HG02623 (cell line): ENCODE measurements at regions not wholly inside any gene's neighbourhood (a gene's known extent, or its start where the extent isn't known, plus 50 kb on each side); places are given as distances from the start of the nearest gene placed in this dataset.

Source experiments
- ATAC-seq: cut with Tn5 transposase; IDR thresholded peaks from one replicate; pipeline ENCODE4 v1.9.1; 2021; ENCODE audit warnings: moderate library complexity; ENCODE audit not compliant: unreplicated experiment

DNA sequence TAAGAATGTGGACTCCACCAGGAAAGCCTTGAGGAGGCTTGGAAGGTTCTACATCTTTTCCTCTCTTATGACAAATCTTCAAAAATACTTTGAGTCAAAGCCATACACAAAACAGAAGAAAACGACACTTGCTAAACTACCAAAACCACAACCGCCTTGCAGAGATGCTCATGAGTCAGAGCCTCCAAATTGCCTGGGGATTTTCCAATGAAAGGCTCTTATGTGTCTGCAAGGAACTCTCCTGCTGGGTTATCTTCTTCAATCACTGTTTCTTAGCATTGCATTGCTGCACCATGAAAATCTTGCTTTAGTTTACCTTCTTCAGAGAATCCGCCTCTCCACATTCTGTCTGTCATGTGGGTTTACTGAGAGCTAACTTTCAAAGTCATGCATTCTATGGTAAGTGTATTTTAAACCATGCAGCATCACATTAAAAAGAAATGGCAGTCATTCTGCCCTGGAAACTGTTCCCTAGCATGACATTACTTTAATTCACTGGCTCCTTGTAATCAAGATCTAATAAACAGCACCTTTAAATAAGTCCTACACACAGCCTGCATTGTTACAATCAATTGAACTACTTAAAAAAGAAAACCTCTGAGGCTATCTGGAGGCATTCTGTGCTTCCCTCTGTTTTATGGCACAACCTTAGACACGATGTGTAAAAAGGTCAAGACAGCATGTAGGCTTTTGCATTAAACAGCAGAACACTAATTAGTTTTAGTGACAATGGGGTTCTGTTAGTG is 210.0 kb upstream of the FOXD3 start:
- ATAC-seq = no peak

DNA sequence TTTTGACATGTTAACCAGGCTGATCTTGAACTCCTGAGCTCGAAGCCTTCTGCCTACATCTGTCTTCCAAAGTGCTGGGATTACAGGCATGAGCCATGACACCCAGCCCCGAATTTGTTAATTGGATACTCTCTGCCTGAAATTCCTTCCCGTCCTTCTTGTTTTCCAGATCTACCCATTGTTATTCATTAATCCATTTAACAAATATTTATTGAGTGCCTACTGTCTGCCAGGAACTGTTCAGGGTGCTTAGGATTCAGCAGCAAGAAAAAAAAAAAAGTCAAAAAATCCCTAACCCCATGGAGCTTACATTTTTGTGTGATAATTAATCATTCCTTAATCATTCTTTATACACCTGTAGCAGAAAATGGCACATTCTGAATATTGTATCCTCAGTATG is 206.8 kb upstream of the FOXD3 start:
- ATAC-seq = no peak

DNA sequence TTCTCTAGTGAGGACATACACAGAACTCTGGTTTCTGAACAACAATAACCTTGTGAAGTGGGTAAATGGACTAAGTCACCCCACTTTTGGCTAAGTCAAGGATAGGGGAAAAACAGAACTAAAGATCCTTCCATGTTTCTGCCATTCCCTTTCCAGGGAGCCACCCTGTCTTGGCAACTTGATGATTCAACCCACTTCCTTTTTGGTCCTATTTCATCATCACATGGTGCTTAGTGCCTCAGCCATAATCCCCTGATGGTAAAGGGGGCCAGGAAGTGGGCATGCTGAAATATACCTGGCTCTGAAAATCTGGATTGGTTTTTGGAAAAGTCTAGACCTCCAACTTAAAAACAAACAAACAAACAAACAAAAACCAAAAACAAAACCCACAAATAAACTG is 206.4 kb upstream of the FOXD3 start:
- no peak for ATAC-seq

DNA sequence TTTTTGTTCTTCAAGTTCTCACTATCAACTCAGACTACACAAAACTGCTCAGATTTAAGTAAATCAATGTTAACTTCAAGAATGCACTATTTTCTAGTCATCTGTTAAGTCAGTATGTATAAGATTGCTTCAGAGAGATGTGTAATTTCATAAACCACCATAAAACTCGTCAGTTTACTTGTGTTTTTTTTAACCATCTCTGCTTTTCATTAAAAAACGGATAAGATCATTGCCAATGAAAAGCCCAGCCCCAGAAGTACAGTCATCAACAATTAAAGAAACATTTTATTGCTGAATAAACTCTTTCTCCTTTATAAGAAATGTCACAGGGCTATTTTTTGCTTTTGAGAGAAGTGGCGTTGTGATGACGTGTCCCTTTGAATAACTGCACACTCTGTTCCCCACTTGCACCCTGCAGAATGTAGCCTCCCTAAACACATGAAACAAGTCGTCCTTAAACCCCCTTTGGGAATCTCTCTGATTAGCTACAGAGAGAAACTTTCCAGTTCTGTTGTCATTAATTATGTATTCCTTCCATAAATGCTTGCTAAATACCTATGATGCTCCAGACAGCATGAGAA is 202.7 kb upstream of the FOXD3 start:
- ATAC-seq = no peak

DNA sequence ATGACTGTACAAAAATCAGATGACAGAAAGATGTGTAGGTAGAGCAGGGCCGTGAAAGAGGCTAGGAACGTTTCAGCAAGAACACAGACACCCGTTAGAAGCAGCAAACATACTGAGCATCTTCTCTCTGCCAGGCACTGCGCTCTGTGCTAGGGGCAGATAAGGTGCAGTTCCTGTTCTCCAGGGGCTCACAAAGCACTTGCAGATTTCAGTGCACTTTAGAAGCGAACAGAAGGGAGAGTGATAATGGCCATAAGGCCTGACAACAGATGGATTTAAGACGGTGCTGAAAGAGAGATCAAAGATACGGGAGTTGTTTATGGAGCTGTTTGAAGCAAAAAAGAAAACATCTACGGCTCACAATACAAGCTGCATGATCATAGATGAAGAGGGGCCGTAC is 200.3 kb upstream of the FOXD3 start:
- no peak for ATAC-seq

DNA sequence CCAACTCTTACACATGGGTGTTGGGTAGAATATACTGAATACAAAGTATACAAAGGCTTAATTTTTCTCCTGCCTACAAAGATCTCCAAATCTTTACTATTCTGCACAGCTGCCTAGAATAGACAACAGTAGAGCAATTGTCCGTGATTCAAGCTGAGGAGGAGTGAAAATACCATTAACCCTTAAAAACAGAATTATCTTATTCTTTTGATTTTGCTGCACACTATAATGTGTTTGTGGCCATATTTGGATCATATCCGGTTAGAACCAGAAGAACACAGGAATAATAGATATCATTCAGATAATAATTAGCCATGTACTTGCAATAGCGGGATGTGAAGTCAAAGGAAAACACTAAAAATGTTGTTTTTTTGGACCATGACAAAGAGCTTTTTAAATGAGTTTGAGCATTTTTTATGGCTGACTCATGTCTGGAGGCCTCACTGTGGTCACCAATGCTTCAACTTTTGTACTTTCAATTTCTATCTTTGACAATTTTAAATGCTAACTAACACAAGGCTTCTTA is 197.6 kb upstream of the FOXD3 start:
- peak; percentile 83 for ATAC-seq

DNA sequence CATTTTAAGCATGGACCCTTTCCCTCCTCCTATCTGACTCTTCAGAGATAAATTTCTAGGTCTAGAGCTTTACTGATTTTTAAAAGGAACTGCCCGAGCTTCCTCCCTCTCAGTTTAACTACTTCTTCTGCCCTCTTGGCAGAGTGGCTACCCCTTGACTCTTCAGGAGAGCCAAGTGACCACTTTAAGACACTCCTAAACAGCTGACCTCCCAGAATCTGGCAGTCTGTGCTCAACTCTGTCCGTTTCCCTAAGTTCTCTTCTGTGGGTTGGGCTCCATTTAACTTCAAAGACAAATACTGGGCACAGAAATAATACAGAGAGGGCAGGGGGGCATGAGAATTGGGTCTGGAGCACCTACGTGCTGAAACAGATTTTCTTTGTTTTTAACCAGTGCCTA is 196.3 kb upstream of the FOXD3 start:
- ATAC-seq = no peak

DNA sequence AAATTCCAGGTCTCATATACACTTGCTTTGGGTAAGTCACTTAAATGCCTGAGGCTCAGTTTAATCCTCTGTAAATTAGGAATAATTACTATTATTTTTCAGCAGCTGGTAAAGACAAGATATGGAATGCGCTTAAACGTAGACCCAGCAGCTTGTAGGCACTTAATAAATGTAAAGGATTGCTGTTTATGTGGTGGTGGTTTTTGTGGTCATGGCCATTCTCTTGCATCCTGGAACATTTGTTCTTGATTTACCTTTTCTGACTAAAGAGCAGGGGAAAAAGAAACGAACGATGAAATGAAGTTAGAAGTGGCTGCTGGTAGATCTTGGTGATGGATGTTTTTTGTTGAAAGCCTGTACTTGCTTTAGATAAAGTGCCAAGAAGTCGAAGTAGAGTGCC is 195.0 kb upstream of the FOXD3 start:
- ATAC-seq = no peak

DNA sequence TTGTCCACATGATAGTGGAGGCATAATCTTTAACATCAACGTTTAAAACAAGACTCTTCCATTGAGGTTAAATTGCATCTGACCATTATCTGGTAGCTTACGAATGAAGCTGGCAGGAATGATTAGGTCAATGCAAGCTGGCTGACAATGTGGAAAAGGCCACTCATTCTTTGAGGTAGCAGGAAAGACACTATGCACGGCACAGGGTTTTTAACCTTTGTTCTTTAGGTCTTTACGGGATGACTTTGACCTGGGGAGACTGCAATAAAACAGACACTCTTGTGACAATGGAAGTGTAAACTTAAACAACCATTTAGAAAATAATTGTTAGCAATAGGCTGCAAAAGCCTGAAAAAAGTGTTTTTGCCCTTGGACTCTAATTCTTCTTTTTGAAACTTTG is 193.8 kb upstream of the FOXD3 start:
- no peak for ATAC-seq

DNA sequence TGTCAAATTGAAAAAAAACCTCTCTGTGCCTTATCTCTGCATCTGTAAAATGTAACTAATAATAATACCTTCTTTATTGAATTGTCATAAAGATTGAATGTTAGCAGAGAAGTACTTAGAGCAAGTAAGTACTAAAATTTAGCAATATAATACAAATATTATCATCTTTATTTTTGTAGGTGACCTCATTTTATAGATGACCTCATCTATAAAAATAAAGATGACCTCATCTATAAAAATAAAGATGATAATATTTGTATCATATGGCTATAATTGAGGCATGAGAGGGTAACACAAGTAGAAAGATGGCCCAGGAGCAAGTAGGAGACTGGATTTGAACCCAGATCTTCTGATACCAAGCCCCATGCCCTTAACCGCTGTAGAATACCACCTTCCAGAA is 193.2 kb upstream of the FOXD3 start:
- no peak for ATAC-seq

DNA sequence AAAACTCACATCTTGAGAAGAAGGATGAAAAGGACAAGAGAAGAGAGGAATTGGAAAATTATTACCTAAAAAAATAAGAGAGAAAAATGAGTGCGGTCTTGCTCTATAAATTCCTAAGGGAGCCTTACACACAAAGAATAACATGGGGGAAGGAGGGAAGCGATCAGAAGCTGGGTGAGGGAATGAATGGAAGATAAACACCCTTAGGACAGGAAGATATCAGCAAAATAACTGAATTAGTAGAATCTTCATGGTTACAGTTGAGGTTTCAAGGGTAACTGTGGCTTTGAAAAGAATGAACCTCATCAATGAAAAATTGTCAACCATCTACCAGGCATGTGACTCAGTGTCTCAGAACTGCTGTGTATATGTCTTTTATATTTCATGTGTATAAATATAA is 192.5 kb upstream of the FOXD3 start:
- ATAC-seq = no peak

DNA sequence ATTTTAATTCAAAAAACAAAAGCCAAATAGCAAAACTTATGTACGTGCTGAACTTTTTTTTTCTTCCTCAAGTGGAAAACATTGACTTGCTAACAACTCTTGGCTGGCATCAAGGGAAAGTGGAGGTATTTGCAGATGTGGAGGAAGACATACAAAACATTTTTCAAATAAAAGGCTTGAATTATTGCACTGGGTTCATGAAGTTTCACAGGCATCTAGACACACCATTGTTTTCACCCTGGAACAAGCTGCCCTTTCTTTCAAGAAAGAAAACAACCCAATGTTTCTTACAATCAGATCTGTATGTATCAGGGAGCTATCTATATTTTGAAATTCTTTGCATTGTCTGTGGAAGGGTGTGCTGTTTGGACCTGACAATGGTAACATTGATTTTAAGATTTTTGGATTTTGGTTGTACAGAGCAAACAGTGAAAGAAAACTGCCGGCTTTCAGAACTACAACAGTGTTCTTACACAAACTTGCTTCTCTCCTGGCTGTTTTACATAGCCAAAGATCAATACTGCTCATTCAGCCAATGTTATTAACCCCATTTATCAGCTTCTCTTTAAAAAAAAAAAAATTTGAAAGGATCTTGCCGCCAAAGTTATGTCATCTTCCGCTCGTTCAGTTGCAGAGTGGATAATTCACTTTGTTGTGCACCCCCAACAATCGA is 187.7 kb upstream of the FOXD3 start:
- no peak for ATAC-seq

DNA sequence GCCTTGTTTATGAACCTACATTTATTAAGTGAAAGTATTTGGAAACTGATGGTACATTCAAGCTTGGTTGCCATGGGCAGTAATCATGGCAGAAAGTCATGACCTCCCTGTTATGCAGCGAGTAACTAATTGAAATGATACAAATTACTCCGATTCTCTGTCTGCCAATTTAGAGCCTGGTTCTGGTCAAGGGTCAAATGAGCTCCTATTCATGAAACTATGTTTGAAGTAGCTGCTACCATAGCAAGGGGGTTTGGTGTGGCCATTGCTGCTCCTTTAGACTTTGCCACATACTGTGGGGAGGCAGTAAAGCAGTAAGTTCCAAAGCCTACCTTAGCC is 187.2 kb upstream of the FOXD3 start:
- ATAC-seq = no peak

DNA sequence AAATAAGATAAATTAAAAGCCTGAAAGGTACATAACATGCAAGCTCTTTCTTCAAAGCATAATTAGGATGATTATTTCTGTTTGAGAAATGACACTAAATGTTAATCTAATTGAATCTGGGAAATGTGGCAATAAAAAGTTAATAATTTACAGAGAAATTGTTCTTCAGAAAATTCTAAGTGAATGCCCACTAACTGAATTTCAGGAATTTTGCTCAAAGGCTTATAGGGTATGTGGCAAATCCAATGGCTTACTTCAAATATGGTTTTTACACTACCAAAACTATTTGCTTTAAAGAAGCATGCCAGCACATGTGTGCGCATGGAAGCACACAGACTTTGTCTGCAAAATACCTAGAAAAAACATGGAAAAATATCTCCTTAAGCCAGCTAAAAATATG is 186.6 kb upstream of the FOXD3 start:
- ATAC-seq = no peak

DNA sequence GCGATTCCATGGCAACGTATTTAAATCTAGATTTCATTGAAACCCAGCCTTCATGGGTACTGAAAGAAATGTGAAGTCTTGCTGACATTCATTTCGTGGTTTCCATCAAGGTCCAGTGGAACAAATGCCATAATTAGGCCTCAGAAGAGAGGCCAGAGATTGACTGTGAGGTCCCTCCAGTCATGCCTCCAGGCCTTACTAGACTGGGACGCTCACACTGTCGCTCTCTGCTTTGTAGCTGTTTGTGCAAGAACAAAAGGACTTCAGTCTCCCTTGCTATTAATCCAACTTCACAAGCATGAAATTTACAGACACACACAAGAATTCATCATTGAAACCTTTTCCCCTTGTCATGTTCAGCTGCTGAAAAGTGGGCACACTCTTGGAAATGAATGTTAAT is 180.4 kb upstream of the FOXD3 start:
- ATAC-seq = no peak

DNA sequence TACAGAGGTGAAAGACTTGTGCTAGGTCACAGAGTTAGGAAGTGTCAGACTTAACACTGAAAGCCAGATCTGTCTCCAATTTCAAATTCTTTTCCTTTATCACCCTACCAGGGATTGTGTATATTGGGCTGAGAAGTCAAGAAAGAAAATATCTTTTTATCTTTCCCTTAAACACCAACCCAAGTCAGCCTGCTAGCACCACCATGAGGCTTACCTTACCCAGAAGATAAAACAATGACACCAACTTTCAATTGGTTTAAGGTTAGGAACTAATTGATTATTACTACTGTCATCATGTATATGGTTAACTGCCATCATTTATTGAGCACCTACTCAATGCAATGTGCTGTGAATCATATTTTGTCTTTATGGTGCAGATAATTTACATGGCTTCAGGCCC is 178.9 kb upstream of the FOXD3 start:
- ATAC-seq = no peak

DNA sequence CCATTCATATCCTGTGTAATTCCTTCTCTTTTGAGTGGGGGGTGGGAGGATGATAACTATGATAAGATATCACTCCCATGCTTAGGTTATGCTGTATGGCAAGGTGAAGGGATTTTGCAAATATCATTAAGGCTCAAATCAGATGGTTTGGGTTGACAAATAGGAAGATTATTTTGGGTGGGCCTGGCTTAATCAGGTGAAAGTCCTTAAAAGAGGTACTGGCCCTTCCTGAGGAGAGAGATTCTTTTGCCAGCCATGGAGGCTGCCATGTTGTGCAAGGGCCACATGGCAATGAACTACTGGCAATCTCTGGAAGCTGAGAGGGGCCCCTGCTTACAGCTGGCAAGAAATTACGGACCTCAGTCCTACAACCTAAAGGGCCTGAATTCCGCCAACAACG is 174.6 kb upstream of the FOXD3 start:
- no peak for ATAC-seq

DNA sequence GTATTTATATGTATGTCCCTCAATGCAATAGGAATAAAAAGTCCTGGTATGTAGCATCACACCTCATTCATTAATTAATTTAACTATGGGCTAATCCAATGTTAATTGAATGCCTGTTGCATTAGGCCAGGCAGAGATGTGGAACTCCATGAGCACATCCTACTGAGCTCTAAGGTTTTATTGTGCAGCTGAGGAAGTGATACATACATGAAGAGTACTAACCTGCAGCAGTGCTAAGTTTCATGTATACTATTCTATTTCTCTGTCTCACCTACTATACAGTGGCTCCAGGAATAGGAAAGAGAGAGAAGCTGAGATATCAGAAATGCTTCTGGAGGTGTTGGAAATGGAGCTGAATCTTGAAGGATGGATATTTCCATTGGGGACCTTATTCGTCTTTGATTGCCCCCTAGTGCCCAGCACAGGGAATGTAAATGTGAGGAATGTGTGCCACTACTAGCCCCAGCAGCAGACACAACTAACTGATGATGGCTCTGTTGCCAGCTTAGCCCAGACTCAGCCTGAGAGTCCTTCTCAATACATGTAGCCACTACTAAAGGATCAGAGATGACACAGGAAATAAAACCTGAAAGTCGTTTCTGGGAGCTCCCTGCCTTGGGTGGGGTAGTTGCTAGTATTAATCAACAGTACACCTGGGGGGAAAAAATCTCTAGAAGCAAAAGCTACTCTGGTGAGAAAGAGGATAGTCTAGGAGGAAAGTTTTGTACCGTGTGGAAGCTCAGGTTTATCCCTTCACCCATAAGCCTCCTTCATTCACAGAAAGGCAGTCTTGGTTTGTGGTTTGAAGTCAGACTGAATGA is 173.3 kb upstream of the FOXD3 start:
- peak; percentile 58 for ATAC-seq

DNA sequence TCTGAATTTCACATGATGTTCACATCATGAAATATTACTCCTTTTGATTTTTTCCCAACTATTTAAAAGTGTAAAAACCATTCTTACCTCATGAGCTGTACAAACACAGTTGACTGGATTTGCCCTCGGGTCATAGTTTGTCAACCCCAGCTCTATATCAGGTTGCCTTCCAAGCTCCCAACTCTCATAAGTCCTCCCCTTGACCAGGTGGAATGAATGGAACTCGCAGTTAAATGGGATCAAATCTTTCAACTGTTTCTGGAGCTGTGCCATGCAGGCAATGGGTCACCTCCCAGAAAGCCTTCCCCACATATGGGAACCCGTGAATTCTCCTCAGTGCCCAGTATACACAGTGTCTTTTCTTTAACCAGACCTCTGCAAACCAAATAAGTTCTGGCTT is 169.8 kb upstream of the FOXD3 start:
- no peak for ATAC-seq

DNA sequence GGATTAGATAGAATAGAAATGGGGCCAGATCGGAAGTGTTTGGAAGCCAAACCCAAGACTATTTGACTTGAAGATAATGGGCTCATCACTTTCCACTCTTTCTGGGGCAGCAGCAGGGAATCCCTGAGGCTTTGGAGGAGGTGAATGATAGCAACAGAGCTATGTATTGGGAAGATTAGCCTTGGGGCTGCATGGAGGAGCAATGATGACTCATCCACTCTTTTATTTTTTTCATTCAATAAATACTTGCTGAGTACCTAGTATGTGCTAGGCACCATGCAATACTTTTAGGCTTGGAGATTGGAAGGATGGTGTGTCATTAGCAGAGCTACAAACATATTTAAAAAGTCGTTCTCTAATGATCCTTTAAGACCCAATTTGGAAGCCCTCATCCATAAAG is 166.9 kb upstream of the FOXD3 start:
- no peak for ATAC-seq

DNA sequence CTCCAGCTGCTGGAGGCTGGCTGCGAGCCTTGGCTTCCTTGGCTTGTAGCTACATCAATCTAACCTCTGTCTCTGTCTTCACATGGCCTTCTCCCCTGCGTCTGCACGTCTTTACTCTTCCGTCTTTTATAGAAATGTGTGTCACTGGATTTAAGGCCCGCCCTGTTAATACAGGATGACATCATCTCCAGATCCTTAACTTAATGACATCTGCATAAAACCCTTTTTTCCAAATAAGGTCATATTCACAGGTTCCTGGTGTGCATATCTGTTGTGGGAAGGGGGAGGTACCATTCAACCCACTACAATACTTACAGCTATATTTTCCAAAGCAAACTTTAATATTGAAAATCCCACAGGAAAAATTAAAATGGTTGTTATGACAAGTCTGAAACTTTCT is 165.3 kb upstream of the FOXD3 start:
- ATAC-seq = no peak

DNA sequence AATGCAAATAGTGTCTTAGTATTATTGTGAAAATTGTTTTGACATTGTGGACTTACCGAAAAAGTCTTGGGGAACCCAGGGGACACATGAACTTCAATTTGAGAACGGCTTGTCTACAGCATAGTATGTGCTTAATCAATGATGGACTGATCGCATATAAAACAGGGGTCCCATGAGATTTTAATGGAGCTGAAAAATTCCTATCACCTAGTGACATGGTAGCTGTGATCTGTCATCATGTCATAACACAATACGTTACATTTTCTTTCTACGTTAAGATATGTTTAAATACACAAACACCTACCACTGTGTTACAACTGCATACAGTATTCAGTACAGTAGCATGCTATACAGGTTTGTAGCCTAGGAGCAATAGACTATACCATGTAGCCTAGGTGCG is 153.3 kb upstream of the FOXD3 start:
- no peak for ATAC-seq
